ENCODE measurements at regions not wholly inside any gene's neighbourhood (a gene's known extent, or its start where the extent isn't known, plus 50 kb on each side); places are given as distances from the start of the nearest gene placed in this dataset.
A peak's percentile ranks its signal among the peaks of the same experiment; 100 is the strongest.

- no peak for DNase-seq (ENCODE audit: low spot score)
- intact Hi-C loops (cut with DNase I): no loop called here
These were observed 66.8 kb upstream of the UBE2E1 start for GRCh38 chr3:23738944-23739343.

GRCh38 chr3:23739536-23739935 is 66.2 kb upstream of the UBE2E1 start:
- DNase-seq (ENCODE audit: low spot score): no peak
- intact Hi-C loops (cut with DNase I): no loop called here

DNA sequence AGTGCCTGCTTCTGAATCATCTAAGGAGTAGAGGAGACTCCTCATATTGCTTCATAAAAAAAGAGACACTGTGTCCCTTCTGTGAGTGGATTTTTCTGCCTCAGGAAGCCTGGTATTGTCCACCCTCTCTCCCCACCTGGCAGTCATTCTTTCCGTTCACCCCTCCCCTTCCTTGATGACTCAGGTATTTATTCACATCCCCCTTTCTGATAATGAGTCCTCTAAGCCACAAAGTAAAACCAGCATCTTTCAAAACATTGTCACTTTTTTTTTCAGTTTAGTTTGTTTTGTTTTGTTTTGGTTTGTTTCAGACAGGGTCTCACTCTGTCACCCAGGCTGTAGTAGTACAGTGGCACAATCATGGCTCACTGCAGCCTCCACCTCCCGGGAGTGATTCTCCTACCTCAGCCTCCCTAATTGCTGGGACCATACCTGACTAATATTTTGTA is 65.2 kb upstream of the UBE2E1 start:
- DNase-seq (ENCODE audit: low spot score): no peak
- intact Hi-C loops (cut with DNase I): loop anchor here (5.0 kb wide), 1 partner anchor 67 kb away; the partner anchor contains the start of gene UBE2E1

DNA sequence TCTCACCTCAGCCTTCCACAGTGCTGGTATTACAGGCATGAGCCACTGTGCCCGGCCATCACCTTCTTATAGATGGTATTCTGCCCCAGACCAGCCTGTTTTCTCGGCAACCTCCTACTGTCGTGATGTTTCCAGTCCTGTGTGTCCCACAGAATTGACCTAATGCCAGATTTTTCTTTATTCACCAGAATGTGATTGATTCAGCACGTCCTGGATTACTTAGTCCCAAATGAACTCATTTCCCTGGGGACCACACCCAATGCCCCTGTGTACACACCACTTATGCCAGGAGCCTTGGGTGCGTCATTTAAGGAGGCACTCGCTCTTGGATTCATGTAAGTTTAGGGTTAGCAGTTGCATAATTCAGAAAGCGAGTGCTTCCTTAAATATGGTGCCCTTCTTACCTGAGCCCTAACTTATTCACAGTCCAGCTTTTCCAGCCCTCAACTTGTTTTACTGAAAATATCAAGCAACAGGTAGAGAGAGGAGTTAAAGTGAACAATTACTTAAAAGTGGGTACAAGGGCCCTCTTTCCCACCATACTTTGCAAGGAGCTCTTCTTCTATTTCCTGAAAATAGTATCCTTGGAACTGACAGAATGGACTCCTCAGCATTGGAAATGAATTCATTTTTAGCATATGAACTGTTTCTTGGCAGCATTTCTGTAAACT is 64.6 kb upstream of the UBE2E1 start:
- DNase-seq (ENCODE audit: low spot score): no peak
- intact Hi-C loops (cut with DNase I): loop anchor here (5.0 kb wide), 1 partner anchor 66 kb away; the partner anchor contains the start of gene UBE2E1

DNA sequence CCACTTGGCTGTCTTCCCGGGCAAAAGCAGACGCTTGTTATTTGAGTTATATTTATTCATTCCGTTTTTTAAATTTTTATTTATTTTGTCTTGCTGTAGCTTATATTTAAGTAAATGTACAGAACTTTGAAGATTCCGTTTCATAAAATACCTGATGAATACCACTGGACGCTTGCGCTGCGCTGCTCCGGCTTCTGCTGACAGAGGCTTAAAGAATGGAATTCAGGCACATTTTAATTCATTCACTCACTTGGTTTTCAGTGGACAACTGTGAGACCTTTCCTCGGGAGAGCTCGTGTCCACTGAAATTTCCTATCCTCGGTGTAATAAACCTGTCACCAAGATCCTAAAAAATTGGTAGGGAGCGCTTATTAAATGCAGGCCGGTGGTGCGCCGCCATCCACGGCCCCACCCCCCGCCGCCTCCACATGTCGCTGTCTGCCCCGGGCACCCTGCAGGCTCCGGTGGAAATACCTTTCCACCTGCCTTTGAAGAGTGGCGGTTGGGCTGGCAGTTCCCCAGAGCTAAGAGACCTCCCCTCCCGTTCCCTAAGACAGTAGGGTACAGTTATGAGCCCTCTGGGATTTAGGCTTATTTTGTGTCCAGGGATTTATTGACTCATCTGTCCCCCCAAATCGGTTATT is 62.5 kb upstream of the UBE2E1 start:
- intact Hi-C loops (cut with DNase I): loop anchor here (5.0 kb wide), 1 partner anchor 64 kb away; the partner anchor contains the start of gene UBE2E1
- DNase-seq (ENCODE audit: low spot score): no peak

GRCh38 chr3:23746441-23746840 is 59.3 kb upstream of the UBE2E1 start:
- peak; percentile 56 for DNase-seq (ENCODE audit: low spot score)
- intact Hi-C loops (cut with DNase I): no loop called here

DNA sequence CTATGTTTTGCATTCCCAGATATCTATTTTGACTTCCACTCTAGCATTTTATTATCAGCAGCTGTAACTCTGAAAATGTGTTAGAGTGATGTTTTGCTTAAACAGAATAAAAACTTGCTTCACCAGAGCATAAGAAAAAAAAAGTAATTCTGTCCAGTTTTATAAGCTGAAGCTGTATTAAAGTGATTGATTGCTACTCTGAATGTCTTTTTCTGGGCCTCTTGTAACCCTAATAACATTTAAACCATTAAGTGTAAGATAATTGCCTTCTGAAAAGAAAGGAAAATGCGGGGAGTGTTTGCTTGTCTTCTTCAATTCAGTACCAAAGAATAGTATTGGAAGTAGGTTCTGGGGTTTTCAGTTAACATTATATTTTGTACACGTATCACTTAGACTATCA is 57.9 kb upstream of the UBE2E1 start:
- intact Hi-C loops (cut with DNase I): no loop called here
- DNase-seq (ENCODE audit: low spot score): no peak

- intact Hi-C loops (cut with DNase I): no loop called here
- no peak for DNase-seq (ENCODE audit: low spot score)
These were observed 57.2 kb upstream of the UBE2E1 start for GRCh38 chr3:23748398-23749110.

DNA sequence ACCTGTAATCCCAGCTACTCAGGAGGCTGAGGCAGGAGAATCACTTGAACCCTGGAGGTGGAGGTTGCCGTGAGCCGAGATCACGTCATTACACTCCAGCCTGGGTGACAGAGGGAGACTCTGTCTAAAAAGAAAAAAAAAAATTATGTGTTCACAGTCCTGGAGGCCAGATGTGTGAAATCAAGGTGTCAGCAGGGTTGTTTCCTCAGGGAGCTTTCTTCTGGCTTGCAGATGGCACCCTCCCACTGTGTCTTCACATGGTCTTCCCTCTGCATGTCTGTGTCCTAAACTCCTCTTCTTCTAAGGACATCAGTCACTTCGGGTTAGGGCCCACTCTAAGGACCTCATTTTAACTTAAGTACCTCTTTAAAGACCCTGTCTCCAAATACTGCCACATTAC is 56.1 kb upstream of the UBE2E1 start:
- intact Hi-C loops (cut with DNase I): no loop called here

GRCh38 chr3:23750573-23751210 is 55.1 kb upstream of the UBE2E1 start:
- DNase-seq (ENCODE audit: low spot score): no peak
- intact Hi-C loops (cut with DNase I): no loop called here

More for the DNA sequence above, 56.1 kb upstream of the UBE2E1 start:
- no peak for DNase-seq (ENCODE audit: low spot score)

DNA sequence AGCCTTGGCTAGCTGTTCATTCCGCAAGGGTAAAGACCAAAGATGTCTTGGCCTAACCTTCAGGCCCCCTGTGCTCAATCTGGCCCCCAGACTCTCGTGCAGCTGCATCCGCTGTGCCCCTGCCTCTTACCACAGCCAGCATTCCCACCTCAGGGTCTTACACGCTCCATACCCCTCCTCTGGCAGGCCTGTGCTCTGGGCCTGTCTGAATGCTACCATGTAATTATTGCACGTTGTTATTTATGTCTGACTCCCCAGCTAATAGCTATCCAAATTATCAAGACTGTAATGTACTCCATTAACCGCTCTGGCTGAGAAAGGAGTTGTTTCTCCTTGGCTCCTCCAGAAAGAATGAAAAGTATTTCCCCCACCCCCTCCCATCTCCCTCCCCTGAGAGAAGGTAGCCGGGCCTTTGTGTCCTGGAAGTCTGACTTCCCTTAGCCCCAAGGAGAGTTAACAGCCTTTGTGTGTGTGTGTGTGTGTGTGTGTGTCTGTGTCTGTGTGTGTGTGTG is 54.5 kb upstream of the UBE2E1 start:
- no peak for DNase-seq (ENCODE audit: low spot score)
- intact Hi-C loops (cut with DNase I): no loop called here

DNA sequence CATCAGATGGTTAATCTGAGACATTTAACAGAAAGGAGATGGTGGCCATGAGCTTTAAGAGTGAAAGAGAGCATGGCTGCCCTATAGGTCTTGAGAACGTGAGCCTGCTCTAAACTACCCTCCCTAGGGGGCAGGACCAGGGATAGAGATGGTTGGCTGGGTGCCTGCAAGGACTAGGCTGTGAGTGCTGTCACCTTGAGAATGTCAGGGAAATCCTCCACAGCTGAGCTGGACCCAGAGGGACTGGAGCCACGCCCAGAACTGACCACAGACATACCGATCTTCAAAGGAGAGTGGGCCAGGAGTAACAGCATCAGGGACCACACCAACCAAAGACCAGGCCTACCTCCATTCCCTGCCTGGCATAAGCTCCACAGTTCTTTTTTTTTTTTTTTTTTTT is 53.6 kb upstream of the UBE2E1 start:
- intact Hi-C loops (cut with DNase I): no loop called here
- no peak for DNase-seq (ENCODE audit: low spot score)

- intact Hi-C loops (cut with DNase I): no loop called here
- DNase-seq (ENCODE audit: low spot score): no peak
These were observed 51.5 kb upstream of the UBE2E1 start for GRCh38 chr3:23754215-23754614.

Measured in cardiac septum (tissue), 1 donor.